CD4-positive, alpha-beta T cell (primary cell): ENCODE measurements at regions not wholly inside any gene's neighbourhood (a gene's known extent, or its start where the extent isn't known, plus 50 kb on each side); places are given as distances from the start of the nearest gene placed in this dataset.

Source experiments
- ATAC-seq: fragments of 200-7000 bp; cut with Tn5 transposase; one replicate; pipeline ENCODE4 v1.10.0; 2022; ENCODE audit warnings: mild to moderate bottlenecking; ENCODE audit not compliant: poor library complexity
- CTCF ChIA-PET: fragments of 350-600 bp; sonication (Branson Sonifier 250); formaldehyde crosslinking; loops from one replicate; lab custom pipeline; 2021; ENCODE audit warnings: antibody characterized with exemption, inconsistent platforms; lab: Charles Lee
- POLR2A ChIA-PET: fragments of 350-600 bp; sonication (Branson Sonifier 250); formaldehyde crosslinking; loops from one replicate; lab custom pipeline; 2021; ENCODE audit warnings: antibody characterized with exemption, inconsistent platforms; lab: Charles Lee
- DNase-seq, 14 experiments: peaks; one replicate each; pipeline ENCODE4 v3.0.0-alpha.2; 2013 to 2020; ENCODE audit warnings: mixed read lengths in 2 of 14
- H3K27ac ChIP-seq, 2 donors: one replicate each; pipeline versions ENCODE4 v1.5.1 to v1.7.0; 2013; ENCODE audit warnings: low read length in 2 of 2, low read depth in 1 of 2, mild to moderate bottlenecking in 1 of 2
- H3K27me3 ChIP-seq, 2 experiments: 1 replicate in 1 of 2; 2 replicates in 1 of 2; pipeline versions ENCODE4 v1.6.1 to v1.7.0; 2013; ENCODE audit warnings: low read length in 2 of 2, control low read depth in 1 of 2, mild to moderate bottlenecking in 1 of 2, moderate library complexity in 1 of 2; ENCODE audit not compliant: insufficient read depth in 2 of 2, control insufficient read depth in 1 of 2
- H3K36me3 ChIP-seq: one replicate; pipeline ENCODE4 v1.6.1; 2013; ENCODE audit warnings: low read length, control low read depth; ENCODE audit not compliant: insufficient read depth
- H3K4me1 ChIP-seq: one replicate; pipeline ENCODE4 v1.6.1; 2013; ENCODE audit warnings: low read length, control low read depth; ENCODE audit not compliant: insufficient read depth
- H3K4me3 ChIP-seq: one replicate; pipeline ENCODE4 v1.5.1; 2013; ENCODE audit warnings: mild to moderate bottlenecking, low read length, moderate library complexity
- H3K9me3 ChIP-seq, 2 experiments: 1 replicate in 1 of 2; 2 replicates in 1 of 2; pipeline versions ENCODE4 v1.6.1 to v1.7.0; 2013; ENCODE audit warnings: low read length in 2 of 2, mild to moderate bottlenecking in 2 of 2, control low read depth in 1 of 2, moderate library complexity in 1 of 2; ENCODE audit not compliant: control insufficient read depth in 1 of 2, insufficient read depth in 1 of 2
- H3K27ac Mint-ChIP-seq: one replicate; pipeline ENCODE4 v1.8.0; 2020; ENCODE audit warnings: mixed read lengths
- H3K27me3 Mint-ChIP-seq: one replicate; pipeline ENCODE4 v1.8.0; 2021; ENCODE audit warnings: mixed read lengths
- H3K36me3 Mint-ChIP-seq: one replicate; pipeline ENCODE4 v1.8.0; 2021; ENCODE audit warnings: low read depth, mixed read lengths
- H3K4me1 Mint-ChIP-seq: one replicate; pipeline ENCODE4 v1.8.0; 2021; ENCODE audit warnings: low read depth, mixed read lengths
- H3K4me3 Mint-ChIP-seq: one replicate; pipeline ENCODE4 v1.8.0; 2020; ENCODE audit warnings: mild to moderate bottlenecking, mixed read lengths
- H3K9me3 Mint-ChIP-seq: one replicate; pipeline ENCODE4 v1.8.0; 2020; ENCODE audit warnings: mixed read lengths
- CTCF ChIP-seq: fragments of 200-600 bp; IDR thresholded peaks from one replicate; pipeline ENCODE4 v1.8.0; 2022; ENCODE audit warnings: antibody characterized with exemption, mild to moderate bottlenecking
- intact Hi-C, 2 experiments: fragments of 100-400 bp; cut with DNase I in 1 of 2; cut with micrococcal nuclease in 1 of 2; formaldehyde crosslinking; loops; one replicate each; pipeline versions ENCODE4 v1.15.1 to v1.9.0; 2023 to 2025; cut with DNase I, micrococcal nuclease

- no peaks in the 10 kb centered on the region for H3K36me3 ChIP-seq
- ChIA-PET POLR2A (no interaction called here), CTCF (no interaction called here)
- H3K27me3 ChIP-seq = no peaks in the 10 kb centered on the region
- DNase-seq (no peak), ATAC-seq (no peak)
- Mint-ChIP-seq H3K4me3 (no peak overlapping the region), H3K27me3 (no peaks in the 10 kb centered on the region), H3K27ac (no peak overlapping the region), H3K36me3 (no peaks in the 10 kb centered on the region), H3K4me1 (no peaks in the 10 kb centered on the region), H3K9me3 (no peaks in the 10 kb centered on the region)
- no peak for TF ChIP-seq CTCF
- H3K4me1 ChIP-seq = no peaks in the 10 kb centered on the region
- intact Hi-C loops = no loop called here
- peaks cover 0 to 4% of the 10 kb centered on the region in 2 experiments for H3K9me3 ChIP-seq
- H3K4me3 ChIP-seq = no peak overlapping the region
- no peak overlapping the region for H3K27ac ChIP-seq
Observed at GRCh38 chr11:127073621-127074020, 73.1 kb upstream of the KIRREL3 start.

GRCh38 chr11:127071606-127072005, 71.0 kb upstream of the KIRREL3 start:
- Histone ChIP-seq H3K9me3 (peaks cover 0 to 4% of the 10 kb centered on the region in 2 experiments), H3K36me3 (no peaks in the 10 kb centered on the region), H3K4me3 (no peak overlapping the region), H3K27ac (no peak overlapping the region), H3K27me3 (no peaks in the 10 kb centered on the region), H3K4me1 (no peaks in the 10 kb centered on the region)
- ChIA-PET CTCF (no interaction called here), POLR2A (no interaction called here)
- ATAC-seq = no peak
- no peak for DNase-seq
- H3K27ac Mint-ChIP-seq = no peak overlapping the region
- H3K9me3 Mint-ChIP-seq = no peaks in the 10 kb centered on the region
- intact Hi-C loops = no loop called here
- no peaks in the 10 kb centered on the region for H3K27me3 Mint-ChIP-seq
- no peak for TF ChIP-seq CTCF
- no peak overlapping the region for H3K4me3 Mint-ChIP-seq
- no peaks in the 10 kb centered on the region for H3K36me3 Mint-ChIP-seq
- no peaks in the 10 kb centered on the region for H3K4me1 Mint-ChIP-seq

- ATAC-seq (no peak), DNase-seq (no peak)
- no peaks in the 10 kb centered on the region for H3K4me1 Mint-ChIP-seq
- ChIA-PET POLR2A (no interaction called here), CTCF (no interaction called here)
- no peaks in the 10 kb centered on the region for H3K4me1 ChIP-seq
- H3K36me3 ChIP-seq = no peaks in the 10 kb centered on the region
- no peaks in the 10 kb centered on the region for H3K27me3 ChIP-seq
- intact Hi-C loops = no loop called here
- H3K27ac Mint-ChIP-seq = no peak overlapping the region
- no peak overlapping the region for H3K4me3 Mint-ChIP-seq
- no peak overlapping the region for H3K27ac ChIP-seq
- TF ChIP-seq CTCF = no peak
- H3K36me3 Mint-ChIP-seq = no peaks in the 10 kb centered on the region
- peaks cover 0 to 4% of the 10 kb centered on the region in 2 experiments for H3K9me3 ChIP-seq
- H3K27me3 Mint-ChIP-seq = no peaks in the 10 kb centered on the region
- no peaks in the 10 kb centered on the region for H3K9me3 Mint-ChIP-seq
- H3K4me3 ChIP-seq = no peak overlapping the region
Observed at GRCh38 chr11:127070808-127071207, 70.2 kb upstream of the KIRREL3 start.
